Spleen (tissue), 11 donors: ENCODE measurements at regions not wholly inside any gene's neighbourhood (a gene's known extent, or its start where the extent isn't known, plus 50 kb on each side); places are given as distances from the start of the nearest gene placed in this dataset.

Source experiments
- DNase-seq: peaks from one replicate; pipeline ENCODE4 v3.0.0-alpha.2; 2020
- H3K27ac ChIP-seq, 8 donors: fragments of 200-600 bp; sonication (generic) in 7 of 8; 1 replicate in 4 of 8; 2 replicates in 4 of 8; pipeline versions ENCODE4 v1.5.0 to v1.8.0; 2016 to 2021; ENCODE audit warnings: inconsistent platforms in 4 of 8, mild to moderate bottlenecking in 4 of 8, moderate library complexity in 1 of 8
- H3K27me3 ChIP-seq, 7 donors: fragments of 200-600 bp; sonication (generic) in 6 of 7; replicated peaks in 1 of 7; 1 replicate in 4 of 7; 2 replicates in 3 of 7; pipeline versions ENCODE4 v1.5.0 to v1.8.0; 2016 to 2021; ENCODE audit warnings: inconsistent platforms in 3 of 7, mild to moderate bottlenecking in 1 of 7
- H3K36me3 ChIP-seq, 6 donors: fragments of 200-600 bp; sonication (generic) in 5 of 6; 1 replicate in 4 of 6; 2 replicates in 2 of 6; pipeline versions ENCODE4 v1.5.0 to v1.8.0; 2016 to 2021; ENCODE audit warnings: inconsistent platforms in 2 of 6
- H3K4me1 ChIP-seq, 6 donors: fragments of 200-600 bp; sonication (generic) in 5 of 6; 1 replicate in 3 of 6; 2 replicates in 3 of 6; pipeline versions ENCODE4 v1.5.0 to v1.8.0; 2016 to 2021; ENCODE audit warnings: inconsistent platforms in 3 of 6
- H3K4me3 ChIP-seq, 8 donors: fragments of 200-600 bp; sonication (generic) in 7 of 8; 1 replicate in 4 of 8; 2 replicates in 4 of 8; pipeline versions ENCODE4 v1.5.0 to v1.8.0; 2016 to 2021; ENCODE audit warnings: inconsistent platforms in 4 of 8, mild to moderate bottlenecking in 4 of 8, moderate library complexity in 2 of 8
- H3K9me3 ChIP-seq, 8 donors: fragments of 200-600 bp; sonication (generic) in 7 of 8; 1 replicate in 4 of 8; 2 replicates in 4 of 8; pipeline versions ENCODE4 v1.5.0 to v1.8.0; 2016 to 2021; ENCODE audit warnings: inconsistent platforms in 4 of 8
- POLR2A ChIP-seq, 3 donors: fragments of 450-650 bp; IDR thresholded peaks; one replicate each; pipeline ENCODE4 v1.5.1; 2017; ENCODE audit warnings: antibody characterized with exemption in 3 of 3, mild to moderate bottlenecking in 1 of 3
- POLR2AphosphoS5 ChIP-seq, 3 donors: sonication (generic); formaldehyde crosslinking; IDR thresholded peaks; one replicate each; pipeline ENCODE4 v1.5.1; 2017; ENCODE audit warnings: antibody characterized with exemption in 3 of 3
- WGBS, 5 donors: extraction: QIAGEN DNeasy Blood & Tissue Kit in 3 of 5; methylation state at CpG; one replicate each; pipeline versions ENCODE4 v1.1.5 to v1.1.7; 2013 to 2018; 5-methylcytosine and 5-hydroxymethylcytosine counted together
- intact Hi-C: fragments of 100-400 bp; cut with DNase I; formaldehyde crosslinking; loops from one replicate; pipeline ENCODE4 v1.15.0; 2023; ENCODE audit warnings: low total_unique reads
- TF ChIP-seq, protein P1 (sequence below), 11 experiments: fragments of 200-600 bp in 7 of 11; fragments of 450-650 bp in 4 of 11; sonication (generic) in 4 of 11; IDR thresholded peaks in 8 of 11; conservative IDR thresholded peaks in 3 of 11; 1 replicate in 7 of 11; 2 replicates in 4 of 11; pipeline versions ENCODE4 v1.4.0 to v1.8.0; 2016 to 2021; ENCODE audit warnings: antibody characterized with exemption in 11 of 11, inconsistent platforms in 4 of 11, mild to moderate bottlenecking in 1 of 11
- donor health status: healthy with polysubstance abuse.
- donor health status: DM: no; HTN: no; CAD: no; lungs with moderate emphysema.
- donor health status: DM: no; HTN: no; CAD: no.
- donor health status: Bipolar disorder and iron deficiency.
- donor health status: healthy.
- donor health status: DM: no; HTN: no; CAD: no.
- donor health status: DM: yes; HTN: yes; CAD: no.

- no peak overlapping the region for H3K4me3 ChIP-seq
- peak overlapping the region; percentile 48 to 92 (median 78) for H3K27ac ChIP-seq
- peaks cover 87 to 100% (median 95%) of the 10 kb centered on the region in 6 donors for H3K4me1 ChIP-seq
- no peak for DNase-seq
- H3K9me3 ChIP-seq = no peaks in the 10 kb centered on the region
- TF ChIP-seq POLR2AphosphoS5 (IDR thresholded peaks at IDR 0.05) = peak in 1 of 3 donors; percentile 32
- TF ChIP-seq, protein P1, sequence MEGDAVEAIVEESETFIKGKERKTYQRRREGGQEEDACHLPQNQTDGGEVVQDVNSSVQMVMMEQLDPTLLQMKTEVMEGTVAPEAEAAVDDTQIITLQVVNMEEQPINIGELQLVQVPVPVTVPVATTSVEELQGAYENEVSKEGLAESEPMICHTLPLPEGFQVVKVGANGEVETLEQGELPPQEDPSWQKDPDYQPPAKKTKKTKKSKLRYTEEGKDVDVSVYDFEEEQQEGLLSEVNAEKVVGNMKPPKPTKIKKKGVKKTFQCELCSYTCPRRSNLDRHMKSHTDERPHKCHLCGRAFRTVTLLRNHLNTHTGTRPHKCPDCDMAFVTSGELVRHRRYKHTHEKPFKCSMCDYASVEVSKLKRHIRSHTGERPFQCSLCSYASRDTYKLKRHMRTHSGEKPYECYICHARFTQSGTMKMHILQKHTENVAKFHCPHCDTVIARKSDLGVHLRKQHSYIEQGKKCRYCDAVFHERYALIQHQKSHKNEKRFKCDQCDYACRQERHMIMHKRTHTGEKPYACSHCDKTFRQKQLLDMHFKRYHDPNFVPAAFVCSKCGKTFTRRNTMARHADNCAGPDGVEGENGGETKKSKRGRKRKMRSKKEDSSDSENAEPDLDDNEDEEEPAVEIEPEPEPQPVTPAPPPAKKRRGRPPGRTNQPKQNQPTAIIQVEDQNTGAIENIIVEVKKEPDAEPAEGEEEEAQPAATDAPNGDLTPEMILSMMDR (IDR thresholded peaks at IDR 0.05 in 8 of 11, conservative IDR thresholded peaks at IDR 0.05 in 3 of 11) = no peak
- no peaks in the 10 kb centered on the region for H3K27me3 ChIP-seq
- WGBS, 5 donors = 55 to 70% (median 62%) methylated on average over 8 to 23 of the region's 23 CpGs
- H3K36me3 ChIP-seq = peaks cover 0 to 10% (median 0%) of the 10 kb centered on the region in 6 donors
- intact Hi-C loops = loop anchor here (5.0 kb wide), 1 partner anchor 66 kb away; no protein-coding TSS in a partner anchor
Measured at GRCh38 chr17:77425791-77426641, 285.2 kb downstream of the SEC14L1 start.

DNA sequence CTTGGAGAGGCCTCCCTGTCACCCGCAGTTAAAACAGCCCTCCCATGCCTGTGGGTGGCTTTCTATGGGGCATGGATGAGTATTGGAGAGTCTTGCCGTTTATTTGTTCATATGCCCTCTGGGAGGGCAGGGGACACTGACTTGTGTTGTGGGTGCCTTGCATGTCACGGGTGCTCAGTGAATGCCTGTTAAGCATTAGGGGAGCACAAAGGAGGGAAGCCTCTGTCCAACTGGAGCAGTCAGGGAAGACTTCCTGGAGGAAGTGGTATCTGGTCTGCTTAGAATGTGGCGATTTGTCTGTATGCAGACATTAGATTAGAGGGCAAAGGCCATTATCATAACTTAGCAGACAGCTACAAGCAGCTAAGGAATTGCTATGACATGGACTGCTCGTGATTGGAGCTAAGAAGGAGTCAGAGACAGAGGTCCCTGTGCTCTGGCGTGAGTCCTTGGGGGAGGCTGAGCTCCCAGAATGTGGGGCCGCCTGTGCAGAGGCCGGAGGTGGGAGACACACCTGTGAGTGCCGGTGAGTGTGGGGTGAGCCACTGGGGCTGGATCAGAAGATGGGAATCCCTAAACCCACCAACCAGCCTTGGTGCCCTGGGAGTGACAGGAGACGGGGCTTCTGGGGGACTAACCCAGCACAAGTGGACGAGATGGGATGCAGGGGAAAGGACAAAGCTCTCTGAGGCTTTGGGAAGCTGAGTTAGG lies 286.1 kb downstream of the SEC14L1 start:
- peak overlapping the region; percentile 48 to 92 (median 78) for H3K27ac ChIP-seq
- DNase-seq = no peak
- H3K36me3 ChIP-seq = peaks cover 0 to 10% (median 0%) of the 10 kb centered on the region in 6 donors
- H3K27me3 ChIP-seq = no peaks in the 10 kb centered on the region
- WGBS, 5 donors = 67 to 79% (median 75%) methylated on average over 11 of the region's 11 CpGs
- H3K4me1 ChIP-seq = peaks cover 83 to 100% (median 95%) of the 10 kb centered on the region in 6 donors
- no peaks in the 10 kb centered on the region for H3K9me3 ChIP-seq
- TF ChIP-seq POLR2A (IDR thresholded peaks at IDR 0.05) = no peak
- TF ChIP-seq, protein P1 (IDR thresholded peaks at IDR 0.05 in 8 of 11, conservative IDR thresholded peaks at IDR 0.05 in 3 of 11) = no peak
- no peak for TF ChIP-seq POLR2AphosphoS5 (IDR thresholded peaks at IDR 0.05)
- H3K4me3 ChIP-seq = no peak overlapping the region
- intact Hi-C loops = loop anchor here (5.0 kb wide), 1 partner anchor 65 kb away; no protein-coding TSS in a partner anchor

DNA sequence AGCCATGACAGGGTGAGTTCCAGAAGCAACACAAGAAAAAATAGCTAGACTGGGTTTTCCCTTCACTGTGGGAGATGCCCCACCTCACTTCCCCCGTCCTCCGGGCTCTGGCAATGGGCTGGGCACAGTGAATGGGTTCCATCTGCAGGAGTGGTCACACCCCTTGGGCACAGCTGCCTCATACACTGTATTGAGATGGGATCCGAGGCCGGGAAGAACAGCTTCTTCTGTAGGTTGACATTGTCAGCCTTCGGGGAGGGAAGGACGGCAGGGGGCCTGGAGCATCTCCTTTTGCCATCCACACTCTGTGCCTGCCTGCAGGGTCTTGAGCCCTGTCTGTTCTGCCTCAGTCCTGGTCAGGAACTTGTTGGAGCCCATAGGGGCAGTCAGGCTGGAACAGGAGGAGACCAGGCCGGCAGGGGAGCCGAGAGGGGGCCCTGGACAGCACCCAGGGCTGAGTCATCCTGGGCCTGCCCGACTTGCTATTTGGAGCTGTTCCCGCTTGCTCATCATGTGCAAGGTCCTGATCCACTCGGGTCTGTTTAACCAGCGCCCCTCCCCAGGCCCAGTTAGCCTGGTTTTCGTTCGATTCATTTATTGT lies 286.7 kb downstream of the SEC14L1 start:
- TF ChIP-seq POLR2A (IDR thresholded peaks at IDR 0.05) (no peak), POLR2AphosphoS5 (IDR thresholded peaks at IDR 0.05) (peak in 1 of 3 donors; percentile 47)
- TF ChIP-seq, protein P1 (IDR thresholded peaks at IDR 0.05 in 8 of 11, conservative IDR thresholded peaks at IDR 0.05 in 3 of 11) = no peak
- Histone ChIP-seq H3K4me3 (no peak overlapping the region), H3K36me3 (peaks cover 0 to 4% (median 0%) of the 10 kb centered on the region in 6 donors), H3K9me3 (no peaks in the 10 kb centered on the region), H3K4me1 (peaks cover 83 to 100% (median 97%) of the 10 kb centered on the region in 6 donors), H3K27me3 (no peaks in the 10 kb centered on the region), H3K27ac (peak overlapping the region in 7 of 8 donors; percentile 46 to 92 (median 78))
- intact Hi-C loops = loop anchor here (5.0 kb wide), 1 partner anchor 65 kb away; no protein-coding TSS in a partner anchor
- DNase-seq = no peak
- WGBS, 5 donors = 43 to 62% (median 60%) methylated on average over 10 to 14 of the region's 14 CpGs
